Chondrocyte (in vitro differentiated cells): ENCODE measurements at regions not wholly inside any gene's neighbourhood (a gene's known extent, or its start where the extent isn't known, plus 50 kb on each side); places are given as distances from the start of the nearest gene placed in this dataset.

Source experiments
- DNase-seq: peaks from one replicate; pipeline ENCODE4 v3.0.0; 2021; ENCODE audit warnings: mixed read lengths, low spot score
- H3K27ac Mint-ChIP-seq: one replicate; pipeline ENCODE4 v1.8.0; 2021; ENCODE audit warnings: mild to moderate bottlenecking, moderate library complexity, mixed read lengths; ENCODE audit not compliant: unreplicated experiment
- H3K27me3 Mint-ChIP-seq: 2 replicates; pipeline ENCODE4 v1.8.0; 2021; ENCODE audit warnings: low read depth, mixed read lengths
- H3K36me3 Mint-ChIP-seq: 2 replicates; pipeline ENCODE4 v1.8.0; 2021; ENCODE audit warnings: low read depth, mixed read lengths
- H3K4me1 Mint-ChIP-seq: 2 replicates; pipeline ENCODE4 v1.8.0; 2021; ENCODE audit warnings: low read depth, mild to moderate bottlenecking, mixed read lengths
- H3K4me3 Mint-ChIP-seq: one replicate; pipeline ENCODE4 v1.8.0; 2021; ENCODE audit warnings: mild to moderate bottlenecking, moderate library complexity, mixed read lengths; ENCODE audit not compliant: unreplicated experiment
- H3K9me3 Mint-ChIP-seq: 2 replicates; pipeline ENCODE4 v1.8.0; 2021; ENCODE audit warnings: low read depth, mixed read lengths
- CTCF ChIP-seq: fragments of 200-600 bp; sonication (generic); IDR thresholded peaks from 2 replicates; pipeline ENCODE4 v1.5.0; 2021; ENCODE audit warnings: antibody characterized with exemption, mild to moderate bottlenecking, moderate library complexity

- Mint-ChIP-seq H3K27me3 (peaks cover 56% of the 10 kb centered on the region), H3K4me1 (no peaks in the 10 kb centered on the region), H3K9me3 (no peaks in the 10 kb centered on the region), H3K4me3 (no peak overlapping the region), H3K27ac (no peak overlapping the region), H3K36me3 (no peaks in the 10 kb centered on the region)
- no peak for TF ChIP-seq CTCF
- no peak for DNase-seq
Measured at GRCh38 chr16:54547052-54547451, 260.5 kb upstream of the IRX3 start.

- peaks cover 56% of the 10 kb centered on the region for H3K27me3 Mint-ChIP-seq
- TF ChIP-seq CTCF = no peak
- no peaks in the 10 kb centered on the region for H3K4me1 Mint-ChIP-seq
- no peak overlapping the region for H3K27ac Mint-ChIP-seq
- no peaks in the 10 kb centered on the region for H3K36me3 Mint-ChIP-seq
- DNase-seq = no peak
- H3K4me3 Mint-ChIP-seq = no peak overlapping the region
- H3K9me3 Mint-ChIP-seq = no peaks in the 10 kb centered on the region
Measured at GRCh38 chr16:54546521-54546920, 259.9 kb upstream of the IRX3 start.

- no peaks in the 10 kb centered on the region for H3K36me3 Mint-ChIP-seq
- no peaks in the 10 kb centered on the region for H3K9me3 Mint-ChIP-seq
- H3K27me3 Mint-ChIP-seq = peaks cover 59% of the 10 kb centered on the region
- no peak overlapping the region for H3K27ac Mint-ChIP-seq
- no peak for DNase-seq
- H3K4me3 Mint-ChIP-seq = no peak overlapping the region
- no peaks in the 10 kb centered on the region for H3K4me1 Mint-ChIP-seq
- no peak for TF ChIP-seq CTCF
Measured at GRCh38 chr16:54545854-54546511, 259.4 kb upstream of the IRX3 start.

GRCh38 chr16:54544553-54545180, 258.1 kb upstream of the IRX3 start:
- TF ChIP-seq CTCF = no peak
- Mint-ChIP-seq H3K27me3 (peaks cover 66% of the 10 kb centered on the region), H3K4me3 (no peak overlapping the region), H3K27ac (no peak overlapping the region), H3K36me3 (no peaks in the 10 kb centered on the region), H3K4me1 (no peaks in the 10 kb centered on the region), H3K9me3 (no peaks in the 10 kb centered on the region)
- DNase-seq = no peak

- peaks cover 5% of the 10 kb centered on the region for H3K4me1 Mint-ChIP-seq
- peaks cover 67% of the 10 kb centered on the region for H3K27me3 Mint-ChIP-seq
- no peaks in the 10 kb centered on the region for H3K36me3 Mint-ChIP-seq
- DNase-seq = no peak
- no peak for TF ChIP-seq CTCF
- no peak overlapping the region for H3K27ac Mint-ChIP-seq
- no peak overlapping the region for H3K4me3 Mint-ChIP-seq
- no peaks in the 10 kb centered on the region for H3K9me3 Mint-ChIP-seq
Measured at GRCh38 chr16:54542805-54543505, 256.4 kb upstream of the IRX3 start.
